ENCODE measurements at regions not wholly inside any gene's neighbourhood (a gene's known extent, or its start where the extent isn't known, plus 50 kb on each side); places are given as distances from the start of the nearest gene placed in this dataset.

DNA sequence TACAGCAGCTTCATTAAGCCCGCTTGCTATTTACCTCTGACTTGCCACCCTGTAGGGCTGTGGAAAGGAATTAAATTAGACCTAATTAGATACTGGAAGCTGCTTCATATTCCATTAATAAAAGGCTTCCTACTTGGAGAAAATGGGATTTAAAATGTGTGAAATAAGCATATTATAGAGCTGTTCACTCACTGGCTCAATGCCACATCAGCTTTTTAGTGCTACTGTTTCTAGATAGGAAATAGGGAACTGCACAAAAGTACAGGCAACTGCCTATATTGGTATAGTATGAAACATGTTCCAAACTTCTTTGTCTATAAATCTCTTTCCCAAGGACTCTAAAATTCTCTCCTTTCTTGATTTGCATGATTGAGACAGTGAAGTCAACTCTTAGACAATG, 407.9 kb upstream of the AADAT start (continued):
- TF ChIP-seq, protein P1, sequence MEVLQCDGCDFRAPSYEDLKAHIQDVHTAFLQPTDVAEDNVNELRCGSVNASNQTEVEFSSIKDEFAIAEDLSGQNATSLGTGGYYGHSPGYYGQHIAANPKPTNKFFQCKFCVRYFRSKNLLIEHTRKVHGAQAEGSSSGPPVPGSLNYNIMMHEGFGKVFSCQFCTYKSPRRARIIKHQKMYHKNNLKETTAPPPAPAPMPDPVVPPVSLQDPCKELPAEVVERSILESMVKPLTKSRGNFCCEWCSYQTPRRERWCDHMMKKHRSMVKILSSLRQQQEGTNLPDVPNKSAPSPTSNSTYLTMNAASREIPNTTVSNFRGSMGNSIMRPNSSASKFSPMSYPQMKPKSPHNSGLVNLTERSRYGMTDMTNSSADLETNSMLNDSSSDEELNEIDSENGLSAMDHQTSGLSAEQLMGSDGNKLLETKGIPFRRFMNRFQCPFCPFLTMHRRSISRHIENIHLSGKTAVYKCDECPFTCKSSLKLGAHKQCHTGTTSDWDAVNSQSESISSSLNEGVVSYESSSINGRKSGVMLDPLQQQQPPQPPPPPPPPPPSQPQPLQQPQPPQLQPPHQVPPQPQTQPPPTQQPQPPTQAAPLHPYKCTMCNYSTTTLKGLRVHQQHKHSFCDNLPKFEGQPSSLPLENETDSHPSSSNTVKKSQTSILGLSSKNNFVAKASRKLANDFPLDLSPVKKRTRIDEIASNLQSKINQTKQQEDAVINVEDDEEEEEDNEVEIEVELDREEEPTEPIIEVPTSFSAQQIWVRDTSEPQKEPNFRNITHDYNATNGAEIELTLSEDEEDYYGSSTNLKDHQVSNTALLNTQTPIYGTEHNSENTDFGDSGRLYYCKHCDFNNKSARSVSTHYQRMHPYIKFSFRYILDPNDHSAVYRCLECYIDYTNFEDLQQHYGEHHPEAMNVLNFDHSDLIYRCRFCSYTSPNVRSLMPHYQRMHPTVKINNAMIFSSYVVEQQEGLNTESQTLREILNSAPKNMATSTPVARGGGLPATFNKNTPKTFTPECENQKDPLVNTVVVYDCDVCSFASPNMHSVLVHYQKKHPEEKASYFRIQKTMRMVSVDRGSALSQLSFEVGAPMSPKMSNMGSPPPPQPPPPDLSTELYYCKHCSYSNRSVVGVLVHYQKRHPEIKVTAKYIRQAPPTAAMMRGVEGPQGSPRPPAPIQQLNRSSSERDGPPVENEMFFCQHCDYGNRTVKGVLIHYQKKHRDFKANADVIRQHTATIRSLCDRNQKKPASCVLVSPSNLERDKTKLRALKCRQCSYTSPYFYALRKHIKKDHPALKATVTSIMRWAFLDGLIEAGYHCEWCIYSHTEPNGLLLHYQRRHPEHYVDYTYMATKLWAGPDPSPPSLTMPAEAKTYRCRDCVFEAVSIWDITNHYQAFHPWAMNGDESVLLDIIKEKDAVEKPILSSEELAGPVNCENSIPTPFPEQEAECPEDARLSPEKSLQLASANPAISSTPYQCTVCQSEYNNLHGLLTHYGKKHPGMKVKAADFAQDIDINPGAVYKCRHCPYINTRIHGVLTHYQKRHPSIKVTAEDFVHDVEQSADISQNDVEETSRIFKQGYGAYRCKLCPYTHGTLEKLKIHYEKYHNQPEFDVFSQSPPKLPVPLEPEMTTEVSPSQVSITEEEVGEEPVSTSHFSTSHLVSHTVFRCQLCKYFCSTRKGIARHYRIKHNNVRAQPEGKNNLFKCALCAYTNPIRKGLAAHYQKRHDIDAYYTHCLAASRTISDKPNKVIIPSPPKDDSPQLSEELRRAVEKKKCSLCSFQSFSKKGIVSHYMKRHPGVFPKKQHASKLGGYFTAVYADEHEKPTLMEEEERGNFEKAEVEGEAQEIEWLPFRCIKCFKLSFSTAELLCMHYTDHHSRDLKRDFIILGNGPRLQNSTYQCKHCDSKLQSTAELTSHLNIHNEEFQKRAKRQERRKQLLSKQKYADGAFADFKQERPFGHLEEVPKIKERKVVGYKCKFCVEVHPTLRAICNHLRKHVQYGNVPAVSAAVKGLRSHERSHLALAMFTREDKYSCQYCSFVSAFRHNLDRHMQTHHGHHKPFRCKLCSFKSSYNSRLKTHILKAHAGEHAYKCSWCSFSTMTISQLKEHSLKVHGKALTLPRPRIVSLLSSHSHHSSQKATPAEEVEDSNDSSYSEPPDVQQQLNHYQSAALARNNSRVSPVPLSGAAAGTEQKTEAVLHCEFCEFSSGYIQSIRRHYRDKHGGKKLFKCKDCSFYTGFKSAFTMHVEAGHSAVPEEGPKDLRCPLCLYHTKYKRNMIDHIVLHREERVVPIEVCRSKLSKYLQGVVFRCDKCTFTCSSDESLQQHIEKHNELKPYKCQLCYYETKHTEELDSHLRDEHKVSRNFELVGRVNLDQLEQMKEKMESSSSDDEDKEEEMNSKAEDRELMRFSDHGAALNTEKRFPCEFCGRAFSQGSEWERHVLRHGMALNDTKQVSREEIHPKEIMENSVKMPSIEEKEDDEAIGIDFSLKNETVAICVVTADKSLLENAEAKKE (CRISPR knock-in tag; IDR thresholded peaks at IDR 0.05): no peak
- TF ChIP-seq ZNF114 (CRISPR knock-in tag; IDR thresholded peaks at IDR 0.05) (no peak), EZH2phosphoT487 (IDR thresholded peaks at IDR 0.05; ENCODE audit: unreplicated experiment) (no peak), ZNF331 (CRISPR knock-in tag; IDR thresholded peaks at IDR 0.05; ENCODE audit: low read depth) (no peak), NANOG (IDR thresholded peaks at IDR 0.05; ENCODE audit: borderline replicate concordance) (no peak)
- TF ChIP-seq, protein P2, sequence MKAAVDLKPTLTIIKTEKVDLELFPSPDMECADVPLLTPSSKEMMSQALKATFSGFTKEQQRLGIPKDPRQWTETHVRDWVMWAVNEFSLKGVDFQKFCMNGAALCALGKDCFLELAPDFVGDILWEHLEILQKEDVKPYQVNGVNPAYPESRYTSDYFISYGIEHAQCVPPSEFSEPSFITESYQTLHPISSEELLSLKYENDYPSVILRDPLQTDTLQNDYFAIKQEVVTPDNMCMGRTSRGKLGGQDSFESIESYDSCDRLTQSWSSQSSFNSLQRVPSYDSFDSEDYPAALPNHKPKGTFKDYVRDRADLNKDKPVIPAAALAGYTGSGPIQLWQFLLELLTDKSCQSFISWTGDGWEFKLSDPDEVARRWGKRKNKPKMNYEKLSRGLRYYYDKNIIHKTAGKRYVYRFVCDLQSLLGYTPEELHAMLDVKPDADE (IDR thresholded peaks at IDR 0.05): no peak

DNA sequence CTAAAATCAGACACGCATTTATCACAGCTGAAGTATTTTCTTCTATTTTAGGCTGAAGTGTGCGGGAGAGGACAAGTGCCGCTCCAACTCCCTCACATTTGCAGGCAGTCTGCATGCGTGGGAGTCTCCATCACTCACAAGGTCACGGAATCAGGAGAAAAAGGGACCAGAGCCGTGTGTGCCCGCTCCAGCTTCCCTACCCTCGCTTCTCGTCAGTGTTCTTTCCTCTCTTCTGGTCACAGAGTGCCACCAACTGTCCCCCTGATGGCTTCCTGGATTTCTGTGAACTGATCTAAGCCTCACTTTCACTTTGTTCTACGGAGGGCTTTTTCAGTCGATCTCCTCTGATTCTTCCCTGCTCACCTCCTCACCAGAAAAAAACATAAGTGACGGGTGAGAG, 407.4 kb upstream of the AADAT start:
- H3K36me3 ChIP-seq (ENCODE audit: insufficient read depth): no peaks in the 10 kb centered on the region
- ATAC-seq (no peak), DNase-seq (ENCODE audit: low spot score) (peak; percentile 9)
- H3K4me1 ChIP-seq (ENCODE audit: insufficient read depth): no peaks in the 10 kb centered on the region
- no peaks in the 10 kb centered on the region for H3K9me2 ChIP-seq (ENCODE audit: insufficient read depth)
- TF ChIP-seq, protein P3, sequence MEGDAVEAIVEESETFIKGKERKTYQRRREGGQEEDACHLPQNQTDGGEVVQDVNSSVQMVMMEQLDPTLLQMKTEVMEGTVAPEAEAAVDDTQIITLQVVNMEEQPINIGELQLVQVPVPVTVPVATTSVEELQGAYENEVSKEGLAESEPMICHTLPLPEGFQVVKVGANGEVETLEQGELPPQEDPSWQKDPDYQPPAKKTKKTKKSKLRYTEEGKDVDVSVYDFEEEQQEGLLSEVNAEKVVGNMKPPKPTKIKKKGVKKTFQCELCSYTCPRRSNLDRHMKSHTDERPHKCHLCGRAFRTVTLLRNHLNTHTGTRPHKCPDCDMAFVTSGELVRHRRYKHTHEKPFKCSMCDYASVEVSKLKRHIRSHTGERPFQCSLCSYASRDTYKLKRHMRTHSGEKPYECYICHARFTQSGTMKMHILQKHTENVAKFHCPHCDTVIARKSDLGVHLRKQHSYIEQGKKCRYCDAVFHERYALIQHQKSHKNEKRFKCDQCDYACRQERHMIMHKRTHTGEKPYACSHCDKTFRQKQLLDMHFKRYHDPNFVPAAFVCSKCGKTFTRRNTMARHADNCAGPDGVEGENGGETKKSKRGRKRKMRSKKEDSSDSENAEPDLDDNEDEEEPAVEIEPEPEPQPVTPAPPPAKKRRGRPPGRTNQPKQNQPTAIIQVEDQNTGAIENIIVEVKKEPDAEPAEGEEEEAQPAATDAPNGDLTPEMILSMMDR (conservative IDR thresholded peaks at IDR 0.05; ENCODE audit: low read depth in 2 of 2): peak in 1 of 2 experiments; percentile 43; a peak in 2 of 4 replicates
- TF ChIP-seq EZH2phosphoT487 (IDR thresholded peaks at IDR 0.05; ENCODE audit: unreplicated experiment): no peak
- H3K9me3 Mint-ChIP-seq: no peaks in the 10 kb centered on the region; the same call in 2 of the 3 replicates
- H3K79me2 ChIP-seq (replicated peaks; ENCODE audit: insufficient read depth): no peaks in the 10 kb centered on the region
- no peaks in the 10 kb centered on the region for H4K20me1 ChIP-seq (replicated peaks; ENCODE audit: insufficient read depth)
- no peaks in the 10 kb centered on the region for H3K27me3 Mint-ChIP-seq (ENCODE audit: insufficient read depth, low read depth, poor library complexity)
- H3K4me3 Mint-ChIP-seq: no peak overlapping the region
- no peak overlapping the region for H3K27ac ChIP-seq (ENCODE audit: low read depth)
- H3F3A ChIP-seq (replicated peaks; ENCODE audit: low read depth): no peaks in the 10 kb centered on the region
- H3K27ac Mint-ChIP-seq: no peak overlapping the region
- H3K36me3 Mint-ChIP-seq (ENCODE audit: low read depth): no peaks in the 10 kb centered on the region
- H3K4me3 ChIP-seq: no peak overlapping the region
- H2AFZ ChIP-seq: peak overlapping the region; percentile 2; the same call in 1 of the 2 replicates
- no peaks in the 10 kb centered on the region for H3K27me3 ChIP-seq (ENCODE audit: insufficient read depth)
- H3K4me2 ChIP-seq: no peak overlapping the region
- no peaks in the 10 kb centered on the region; the same call in 2 of the 3 replicates for H3K4me1 Mint-ChIP-seq

All from GM23338 (cell line).